Motor neuron (in vitro differentiated cells): ENCODE measurements at regions not wholly inside any gene's neighbourhood (a gene's known extent, or its start where the extent isn't known, plus 50 kb on each side); places are given as distances from the start of the nearest gene placed in this dataset.

Experiments
- ATAC-seq, 8 experiments: fragments of 200-7000 bp; cut with Tn5 transposase; replicated peaks in 6 of 8; 2 replicates each; pipeline ENCODE4 v1.8.0; 2021; ENCODE audit warnings: mild to moderate bottlenecking in 8 of 8, moderate library complexity in 8 of 8
- H3K27ac ChIP-seq, 2 donors: fragments of 250-450 bp; sonication (Bioruptor Pico); 2 replicates each; pipeline ENCODE4 v1.9.0; 2021; ENCODE audit warnings: antibody characterized with exemption in 2 of 2, mild to moderate bottlenecking in 2 of 2, moderate library complexity in 1 of 2
- H3K4me1 ChIP-seq, 2 donors: fragments of 250-450 bp; sonication (Bioruptor Pico); replicated peaks in 1 of 2; 2 replicates each; pipeline ENCODE4 v1.6.1; 2021; ENCODE audit warnings: antibody characterized with exemption in 2 of 2, mild to moderate bottlenecking in 2 of 2, moderate library complexity in 1 of 2
- H3K4me3 ChIP-seq, 5 donors: fragments of 250-450 bp; sonication (Bioruptor Pico); 2 replicates each; pipeline ENCODE4 v1.9.0; 2021; ENCODE audit warnings: antibody characterized with exemption in 5 of 5, mild to moderate bottlenecking in 5 of 5, moderate library complexity in 4 of 5
- WGBS, 10 experiments: fragments of 450-650 bp; shearing (Covaris generic); methylation state at CpG; one replicate each; pipeline ENCODE4 v1.0.0; 2022; 5-methylcytosine and 5-hydroxymethylcytosine counted together
- in situ Hi-C, 9 experiments: fragments of 400-800 bp; cut with MboI; loops; one replicate each; pipeline ENCODE4 v1.15.0; 2021; ENCODE audit warnings: low sequenced_read_pairs in 9 of 9, low pct_unique_long_range_greater_than_20kb in 2 of 9; ENCODE audit not compliant: unreplicated experiment in 9 of 9

DNA sequence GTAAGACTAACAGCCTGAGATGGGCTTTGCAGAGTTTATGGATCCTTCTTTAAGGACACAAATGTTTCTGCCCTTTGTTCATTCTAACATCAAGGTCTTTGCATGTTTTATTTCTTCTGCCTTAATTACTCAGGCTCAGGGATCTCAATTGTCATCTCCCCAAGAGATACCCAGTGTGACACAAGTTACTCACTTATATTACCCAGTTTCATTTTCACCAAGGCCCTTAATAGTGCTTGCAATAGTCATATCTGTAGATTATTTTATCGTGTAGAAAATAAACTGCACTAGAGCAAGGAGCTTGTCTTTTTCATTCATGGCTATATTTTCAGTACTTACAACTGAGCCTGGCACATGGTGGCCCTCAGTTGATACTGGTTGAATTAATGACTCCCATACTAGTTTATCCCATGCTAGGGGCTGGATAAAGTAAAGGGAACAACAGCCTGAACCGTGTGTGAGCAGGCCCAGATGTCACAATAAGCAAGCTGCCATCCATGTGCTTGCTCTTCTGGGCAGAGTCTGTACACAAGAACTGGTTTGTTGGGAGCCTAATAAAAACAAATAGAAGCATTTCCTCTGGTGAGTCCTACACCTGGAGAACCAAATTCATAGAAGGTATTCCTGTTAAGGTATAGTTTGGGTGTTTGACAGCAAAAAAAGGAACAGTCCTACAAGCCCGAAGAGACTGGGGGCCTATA, 112.5 kb upstream of the CD180 start:
- 27 to 100% (median 100%) methylated on average over 1 to 2 of the region's 3 CpGs; no CpG with 5 or more reads in 3 of the 10 experiments for WGBS, 10 experiments
- H3K4me1 ChIP-seq, result no peaks in the 10 kb centered on the region
- no peak for ATAC-seq
- H3K4me3 ChIP-seq, result no peak overlapping the region
- in situ Hi-C loops, result no loop called here
- H3K27ac ChIP-seq, result no peak overlapping the region

DNA sequence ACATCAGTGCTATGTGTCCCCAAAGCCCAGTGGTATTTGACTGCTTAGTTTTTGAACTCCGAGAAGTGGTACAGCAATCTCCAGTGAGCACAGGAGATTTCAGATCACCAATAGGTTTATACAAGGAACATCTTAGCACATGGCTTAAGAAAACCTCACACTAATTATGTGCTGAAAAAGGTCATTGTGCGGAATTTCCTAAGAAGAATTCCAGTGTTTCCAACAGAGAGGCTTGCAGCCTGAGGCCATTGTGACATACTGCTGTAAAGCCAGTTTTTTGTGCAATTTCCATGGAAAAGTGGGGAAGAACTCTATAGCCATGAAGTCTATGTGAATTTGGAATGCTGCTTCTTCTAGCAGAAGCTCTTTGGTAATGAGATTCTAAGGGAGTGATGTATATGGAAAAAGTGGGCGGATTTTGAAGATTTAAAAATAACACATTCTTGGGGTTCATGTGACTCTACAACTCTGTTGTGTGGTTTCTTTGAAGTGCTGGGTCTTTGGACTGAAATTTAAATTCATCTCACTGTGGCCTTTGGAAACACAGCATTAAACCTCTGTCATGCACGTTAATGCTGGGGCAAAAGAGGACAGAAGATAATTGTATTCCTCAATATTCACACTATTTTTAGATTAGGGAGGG, 110.5 kb upstream of the CD180 start:
- WGBS, 10 experiments, result 80 to 100% (median 89%) methylated on average over 1 to 4 of the region's 4 CpGs; no CpG with 5 or more reads in 4 of the 10 experiments
- no peak overlapping the region for H3K4me3 ChIP-seq
- no peaks in the 10 kb centered on the region for H3K4me1 ChIP-seq
- in situ Hi-C loops, result no loop called here
- H3K27ac ChIP-seq, result no peak overlapping the region
- peak in 3 of 8 experiments; percentile 32 to 79 (median 75) for ATAC-seq

DNA sequence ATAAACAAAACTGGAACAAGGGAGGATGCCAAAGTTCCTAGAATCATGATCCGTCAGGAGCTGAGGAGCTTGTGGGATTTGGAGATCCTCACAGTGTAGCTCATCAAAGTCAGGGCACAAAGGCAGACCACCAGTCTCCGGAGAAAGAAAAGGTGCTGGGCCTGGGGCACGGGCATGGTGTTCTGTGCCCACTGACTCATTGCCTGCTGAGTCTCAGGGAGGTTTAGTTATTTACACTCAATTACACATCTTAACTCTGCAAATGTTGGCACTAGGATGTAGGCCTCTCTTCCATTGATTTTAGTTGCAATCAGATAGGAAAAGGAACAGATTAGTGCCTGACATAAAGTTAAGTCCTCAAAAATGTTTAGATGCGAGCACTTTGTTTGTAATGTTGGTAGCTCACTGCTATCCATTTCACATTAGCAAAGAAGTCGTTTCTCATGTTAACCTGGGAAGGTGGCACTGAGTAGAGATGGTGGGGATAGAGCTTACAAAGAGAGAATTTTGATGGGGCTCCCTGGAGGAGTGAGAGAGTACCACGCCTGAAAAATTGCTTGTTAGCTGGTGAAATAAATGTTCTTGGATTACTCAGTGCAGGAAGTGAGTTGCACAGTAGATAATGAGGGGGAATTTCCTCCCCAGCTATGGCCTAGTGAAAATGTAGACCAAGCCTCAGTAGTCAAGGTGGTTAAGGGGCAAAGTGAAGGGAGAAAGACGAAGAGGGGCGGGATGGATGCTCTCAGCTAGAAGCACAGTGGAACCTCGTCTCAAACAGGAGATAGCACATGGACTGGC, 109.5 kb upstream of the CD180 start:
- Histone ChIP-seq H3K27ac (no peak overlapping the region), H3K4me3 (no peak overlapping the region), H3K4me1 (peaks cover 0 to 2% of the 10 kb centered on the region in 2 donors)
- in situ Hi-C loops, result no loop called here
- no peak for ATAC-seq
- WGBS, 10 experiments, result 67 to 97% (median 91%) methylated on average over 2 to 6 of the region's 9 CpGs; no CpG with 5 or more reads in 3 of the 10 experiments

DNA sequence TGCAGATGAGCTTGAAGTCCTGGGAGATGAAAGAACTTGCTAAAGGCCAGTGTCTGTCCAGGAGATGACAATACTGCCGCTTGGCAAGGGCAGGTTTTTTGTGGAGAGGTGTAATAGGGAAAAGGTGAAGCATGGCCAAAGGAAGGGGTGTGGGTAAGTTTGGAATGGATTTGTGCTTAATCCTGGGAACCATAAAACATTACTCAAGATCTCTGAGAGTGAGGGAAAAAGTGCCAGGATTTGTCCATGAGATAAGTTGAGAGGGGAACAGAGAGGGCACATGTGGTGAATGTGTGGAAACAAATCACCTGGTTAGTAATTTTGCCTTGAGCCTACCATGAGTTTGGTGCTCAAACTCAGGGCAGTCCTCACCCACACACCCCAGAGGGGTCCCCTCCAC, 108.8 kb upstream of the CD180 start:
- in situ Hi-C loops, result no loop called here
- 88 to 100% (median 100%) methylated on average over 1 of the region's 1 CpG; no CpG with 5 or more reads in 4 of the 10 experiments for WGBS, 10 experiments
- H3K27ac ChIP-seq, result no peak overlapping the region
- H3K4me3 ChIP-seq, result no peak overlapping the region
- ATAC-seq, result no peak
- H3K4me1 ChIP-seq, result peaks cover 0 to 4% of the 10 kb centered on the region in 2 donors

DNA sequence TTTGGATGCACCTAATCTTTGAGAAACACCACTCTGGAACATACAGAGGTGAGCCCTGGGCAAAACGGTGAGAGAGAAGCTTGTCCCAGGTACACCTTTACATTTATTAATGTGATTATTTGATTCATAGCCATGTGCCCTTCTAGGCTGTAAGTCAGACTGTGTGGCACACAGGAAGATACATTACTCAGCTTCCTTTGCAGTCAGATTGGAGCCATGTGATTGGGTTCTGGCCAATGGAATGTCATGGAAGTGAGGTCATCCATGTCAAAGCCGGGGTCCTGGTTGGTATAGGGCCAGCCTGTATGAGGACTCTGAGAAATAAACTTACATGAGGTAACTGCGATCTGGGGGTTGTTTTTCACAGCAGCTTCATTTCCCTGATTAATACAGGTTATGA, 106.8 kb upstream of the CD180 start:
- H3K27ac ChIP-seq, result no peak overlapping the region
- 50 to 100% (median 100%) methylated on average over 1 to 2 of the region's 3 CpGs; no CpG with 5 or more reads in 1 of the 10 experiments for WGBS, 10 experiments
- ATAC-seq, result peak in 2 of 8 experiments; percentile 67 to 77
- in situ Hi-C loops, result no loop called here
- H3K4me3 ChIP-seq, result no peak overlapping the region
- H3K4me1 ChIP-seq, result peaks cover 0 to 4% of the 10 kb centered on the region in 2 donors

DNA sequence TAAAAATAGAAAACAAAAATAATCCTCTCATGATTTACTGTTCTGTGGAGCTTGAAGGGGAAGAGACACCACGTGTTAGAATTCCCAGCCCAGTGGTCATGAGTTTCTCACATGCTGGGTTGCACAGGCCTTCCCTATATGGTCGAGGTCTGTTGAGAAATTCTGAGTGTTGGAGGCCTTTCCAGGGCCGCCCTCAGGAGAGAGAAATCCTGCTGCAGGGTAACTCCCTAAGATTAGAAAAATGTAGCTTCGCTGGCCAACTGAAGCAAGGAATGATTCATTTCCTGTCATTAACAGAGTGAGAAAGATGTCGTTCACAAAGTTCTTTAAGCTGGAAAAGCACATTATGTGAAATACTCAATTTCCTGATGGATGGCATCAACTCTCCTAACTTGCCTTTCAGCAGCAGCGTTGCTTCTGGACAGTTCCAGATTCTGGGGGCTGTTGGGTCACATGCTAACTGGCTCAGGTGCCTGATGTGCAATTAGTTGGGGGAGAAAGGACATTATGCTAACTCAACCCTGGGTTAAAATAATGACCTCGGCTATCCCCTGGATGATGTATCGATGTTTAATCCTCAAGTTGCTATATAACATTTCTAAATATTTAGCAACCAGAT, 104.8 kb upstream of the CD180 start:
- WGBS, 10 experiments, result 0 to 93% (median 72%) methylated on average over 3 to 8 of the region's 8 CpGs
- in situ Hi-C loops, result no loop called here
- no peak overlapping the region for H3K27ac ChIP-seq
- H3K4me3 ChIP-seq, result no peak overlapping the region
- ATAC-seq, result peak in 7 of 8 experiments; percentile 54 to 98 (median 91)
- H3K4me1 ChIP-seq, result peaks cover 0 to 4% of the 10 kb centered on the region in 2 donors

DNA sequence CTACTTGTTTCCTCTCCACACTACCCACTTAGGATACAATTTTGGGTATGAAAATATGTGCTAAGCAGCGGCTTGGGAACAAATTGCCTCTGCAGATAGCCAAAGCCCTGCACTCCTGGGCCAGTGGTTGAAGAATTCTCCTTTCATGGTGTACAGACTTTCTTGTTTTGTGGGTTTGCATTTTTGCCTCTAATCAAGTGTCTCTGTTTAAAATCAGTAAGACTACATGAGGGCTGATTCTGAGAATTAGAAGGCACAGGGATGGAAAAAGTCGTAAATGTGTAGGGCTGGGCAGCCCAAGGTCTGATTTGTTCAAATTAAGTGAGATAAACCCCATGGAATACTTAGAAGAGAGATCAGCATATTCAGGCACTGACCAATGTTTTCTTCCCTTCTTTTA, 103.7 kb upstream of the CD180 start:
- Histone ChIP-seq H3K4me1 (peaks cover 0 to 4% of the 10 kb centered on the region in 2 donors), H3K27ac (no peak overlapping the region), H3K4me3 (no peak overlapping the region)
- 77 to 100% (median 97%) methylated on average over 1 to 2 of the region's 2 CpGs; no CpG with 5 or more reads in 4 of the 10 experiments for WGBS, 10 experiments
- in situ Hi-C loops, result no loop called here
- no peak for ATAC-seq

DNA sequence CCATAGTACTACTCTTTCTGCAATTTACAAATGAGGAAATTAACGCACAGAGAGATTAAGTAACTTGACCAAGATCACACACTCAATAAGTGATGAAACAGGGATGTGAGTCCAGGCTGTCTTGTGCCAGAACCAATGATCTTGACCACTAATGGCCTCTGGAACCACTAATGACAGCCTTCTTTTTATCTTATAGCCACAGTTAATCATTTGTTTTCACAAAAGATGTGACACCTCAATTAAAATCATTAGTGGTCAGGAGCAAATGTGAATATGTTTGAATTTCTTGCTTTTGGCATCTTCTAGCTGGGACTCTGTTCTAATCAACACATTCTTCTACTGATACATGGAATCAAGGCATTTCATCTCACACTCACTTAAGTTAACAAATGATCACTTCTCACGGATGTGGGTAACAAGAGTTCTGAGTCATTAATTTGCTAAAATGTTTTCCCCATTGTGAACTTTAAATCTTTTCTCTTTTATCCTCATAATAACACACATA, 102.7 kb upstream of the CD180 start:
- Histone ChIP-seq H3K4me3 (no peak overlapping the region), H3K27ac (no peak overlapping the region), H3K4me1 (peaks cover 0 to 4% of the 10 kb centered on the region in 2 donors)
- in situ Hi-C loops, result no loop called here
- no peak for ATAC-seq
- 50 to 100% (median 94%) methylated on average over 1 to 2 of the region's 2 CpGs for WGBS, 10 experiments

DNA sequence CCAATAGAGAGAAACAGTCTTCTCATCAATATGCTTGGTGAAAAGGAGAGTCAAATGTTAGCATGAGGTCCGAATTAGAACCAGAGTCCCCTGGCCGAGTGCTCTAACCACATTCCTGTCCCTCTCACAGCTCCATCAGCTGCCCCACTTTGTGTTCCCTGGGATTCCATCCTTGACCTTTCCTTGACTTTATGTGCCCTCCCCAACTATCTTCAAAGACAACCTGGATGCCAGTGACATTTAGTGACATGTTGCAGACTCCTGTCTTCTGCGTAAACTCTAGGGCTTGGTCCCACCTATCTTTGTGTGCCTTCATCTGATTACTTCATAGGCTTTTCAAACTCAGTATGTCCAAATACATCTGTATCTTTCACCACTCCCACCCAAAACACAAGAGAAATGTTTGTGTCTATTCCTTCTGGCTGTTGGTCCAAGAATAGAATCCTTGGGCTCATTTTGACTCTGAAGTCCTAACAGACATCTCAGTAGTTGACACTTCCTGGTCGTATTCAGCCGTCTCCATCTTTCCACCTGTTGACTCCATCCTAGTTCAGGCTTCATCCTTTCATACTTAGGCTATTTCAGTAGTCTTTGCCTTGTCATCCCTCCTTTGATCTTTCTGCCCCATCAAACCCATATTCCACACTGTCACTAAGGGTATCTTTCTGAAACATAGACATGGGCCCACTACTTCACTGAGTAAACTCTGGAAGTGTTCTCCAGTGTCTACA, 101.4 kb upstream of the CD180 start:
- Histone ChIP-seq H3K27ac (no peak overlapping the region), H3K4me3 (no peak overlapping the region), H3K4me1 (peaks cover 0 to 4% of the 10 kb centered on the region in 2 donors)
- WGBS, 10 experiments, result 72 to 100% (median 94%) methylated on average over 1 to 5 of the region's 5 CpGs; no CpG with 5 or more reads in 3 of the 10 experiments
- no peak for ATAC-seq
- in situ Hi-C loops, result no loop called here

DNA sequence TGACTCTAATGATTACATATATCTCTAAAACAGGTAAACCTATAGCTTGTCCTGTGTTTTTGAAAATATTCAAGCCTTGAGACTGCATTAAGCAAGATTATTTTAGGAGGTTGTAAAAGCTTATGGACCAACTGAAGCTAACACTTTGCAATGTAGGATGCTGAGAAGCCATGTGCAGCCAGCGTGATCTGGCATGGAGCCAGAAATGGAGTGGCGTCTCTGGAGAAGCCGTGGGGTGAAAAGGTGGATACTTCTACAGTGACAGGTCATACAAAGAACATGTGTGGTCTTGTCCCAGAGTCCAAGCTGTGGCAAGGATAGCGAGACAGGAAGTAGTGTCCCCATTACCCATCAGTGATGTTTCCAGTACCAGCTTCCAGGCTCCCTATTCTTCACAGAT, 100.8 kb upstream of the CD180 start:
- Histone ChIP-seq H3K4me1 (peaks cover 0 to 4% of the 10 kb centered on the region in 2 donors), H3K4me3 (no peak overlapping the region), H3K27ac (no peak overlapping the region)
- in situ Hi-C loops, result no loop called here
- ATAC-seq, result no peak
- WGBS, 10 experiments, result 0 to 100% (median 83%) methylated on average over 1 to 4 of the region's 4 CpGs; no CpG with 5 or more reads in 2 of the 10 experiments

DNA sequence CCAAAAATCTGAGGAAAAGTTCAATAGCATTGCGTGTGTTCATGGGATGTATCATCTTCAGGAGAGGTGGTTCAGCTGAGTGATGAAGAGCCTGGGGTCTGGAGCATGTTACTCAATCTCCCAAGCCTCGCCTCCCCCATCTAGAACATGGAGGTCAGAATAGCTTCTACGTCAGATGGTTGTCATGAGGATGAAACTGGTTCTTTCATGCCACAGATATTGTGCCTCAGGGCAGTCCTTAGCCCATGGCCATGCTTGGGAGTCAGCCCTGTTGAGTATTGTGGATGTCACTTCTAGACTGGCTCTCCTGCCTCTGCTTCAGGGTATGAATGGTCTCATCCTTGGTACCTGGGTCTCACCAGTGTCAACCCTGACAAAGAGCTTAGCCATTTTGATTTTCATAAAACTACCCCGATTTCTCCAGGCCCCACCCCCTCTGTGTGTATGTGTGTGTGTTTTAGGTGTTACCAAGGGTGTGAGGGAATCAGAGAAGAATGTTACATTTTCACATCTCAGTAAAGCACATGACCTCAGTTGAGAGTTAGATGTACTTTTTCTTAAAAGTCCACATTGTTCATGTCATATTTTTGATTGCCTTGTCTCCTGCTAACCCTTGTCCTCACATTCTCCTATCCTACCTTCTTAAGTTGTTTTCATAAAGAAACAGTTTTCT, 97.8 kb upstream of the CD180 start:
- 80 to 100% (median 81%) methylated on average over 1 to 3 of the region's 4 CpGs; no CpG with 5 or more reads in 3 of the 10 experiments for WGBS, 10 experiments
- ATAC-seq, result no peak
- Histone ChIP-seq H3K4me1 (no peaks in the 10 kb centered on the region), H3K27ac (no peak overlapping the region), H3K4me3 (no peak overlapping the region)
- in situ Hi-C loops, result no loop called here

DNA sequence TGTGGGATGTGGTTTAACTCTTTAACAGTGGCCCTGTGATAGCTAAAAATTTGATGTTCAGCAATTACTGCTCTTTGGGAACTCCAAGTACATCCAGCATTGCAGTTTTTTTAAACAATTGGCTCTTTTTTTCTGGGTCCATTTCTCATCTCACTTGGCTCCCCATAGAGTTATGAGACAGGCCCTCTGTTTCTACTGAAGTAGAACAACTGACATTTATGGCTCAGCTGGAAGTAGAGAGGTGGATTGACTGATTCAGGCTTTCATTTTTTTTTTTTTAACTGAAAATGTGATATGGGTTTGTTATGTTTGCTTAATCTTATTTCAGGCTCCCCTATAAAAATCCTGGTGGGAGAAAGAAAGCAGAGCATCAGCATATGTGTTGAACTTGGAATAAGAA, 96.6 kb upstream of the CD180 start:
- peaks cover 0 to 1% of the 10 kb centered on the region in 2 donors for H3K4me1 ChIP-seq
- no peak for ATAC-seq
- H3K27ac ChIP-seq, result no peak overlapping the region
- H3K4me3 ChIP-seq, result no peak overlapping the region
- in situ Hi-C loops, result no loop called here
